ENCODE measurements at regions not wholly inside any gene's neighbourhood (a gene's known extent, or its start where the extent isn't known, plus 50 kb on each side); places are given as distances from the start of the nearest gene placed in this dataset.

DNA sequence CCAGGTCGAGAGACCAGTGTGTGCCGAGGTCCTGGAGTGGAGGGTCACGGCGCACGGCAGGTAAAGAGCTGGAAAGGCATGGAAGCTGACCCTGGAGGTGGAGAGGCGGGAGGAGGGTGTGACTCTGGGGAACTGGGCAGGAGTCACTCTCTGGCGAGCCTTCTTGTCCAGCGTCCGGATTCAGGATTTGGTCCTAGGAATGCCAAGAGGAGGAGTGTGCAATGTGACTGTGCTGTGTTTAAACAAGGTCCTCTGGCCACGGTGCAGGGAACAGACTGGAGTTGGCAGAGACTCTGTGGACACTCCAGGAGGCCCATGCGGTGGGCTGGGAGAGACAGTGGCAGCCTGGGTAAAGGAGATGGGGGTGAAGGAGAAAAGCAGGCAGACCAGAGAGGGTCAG lies 64.2 kb upstream of the CASZ1 start:
- TF ChIP-seq TAF1 (IDR thresholded peaks at IDR 0.05; ENCODE audit: low read depth) (no peak), CREB1 (IDR thresholded peaks at IDR 0.05; ENCODE audit: low read depth) (no peak), FOXM1 (IDR thresholded peaks at IDR 0.05; ENCODE audit: borderline replicate concordance, low read depth) (no peak), TCF12 (IDR thresholded peaks at IDR 0.05; ENCODE audit: low read depth) (no peak), YY1 (IDR thresholded peaks at IDR 0.05; ENCODE audit: low read depth) (no peak), EGR1 (IDR thresholded peaks at IDR 0.05) (no peak), RAD21 (IDR thresholded peaks at IDR 0.05; ENCODE audit: low read depth) (no peak), EP300 (IDR thresholded peaks at IDR 0.05; ENCODE audit: borderline replicate concordance) (no peak)
- TF ChIP-seq, protein P1, sequence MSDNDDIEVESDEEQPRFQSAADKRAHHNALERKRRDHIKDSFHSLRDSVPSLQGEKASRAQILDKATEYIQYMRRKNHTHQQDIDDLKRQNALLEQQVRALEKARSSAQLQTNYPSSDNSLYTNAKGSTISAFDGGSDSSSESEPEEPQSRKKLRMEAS (IDR thresholded peaks at IDR 0.05), result no peak

Data from Ishikawa (cell line).